ENCODE measurements at regions not wholly inside any gene's neighbourhood (a gene's known extent, or its start where the extent isn't known, plus 50 kb on each side); places are given as distances from the start of the nearest gene placed in this dataset.

GRCh38 chr21:38968887-38969543 lies 163.3 kb downstream of the ETS2 start:
- no peak for TF ChIP-seq CTCF (IDR thresholded peaks at IDR 0.05; ENCODE audit: borderline replicate concordance, insufficient read depth, low read depth, low read length)
- no peak overlapping the region for H3K4me3 ChIP-seq (ENCODE audit: low read depth, low read length)

DNA sequence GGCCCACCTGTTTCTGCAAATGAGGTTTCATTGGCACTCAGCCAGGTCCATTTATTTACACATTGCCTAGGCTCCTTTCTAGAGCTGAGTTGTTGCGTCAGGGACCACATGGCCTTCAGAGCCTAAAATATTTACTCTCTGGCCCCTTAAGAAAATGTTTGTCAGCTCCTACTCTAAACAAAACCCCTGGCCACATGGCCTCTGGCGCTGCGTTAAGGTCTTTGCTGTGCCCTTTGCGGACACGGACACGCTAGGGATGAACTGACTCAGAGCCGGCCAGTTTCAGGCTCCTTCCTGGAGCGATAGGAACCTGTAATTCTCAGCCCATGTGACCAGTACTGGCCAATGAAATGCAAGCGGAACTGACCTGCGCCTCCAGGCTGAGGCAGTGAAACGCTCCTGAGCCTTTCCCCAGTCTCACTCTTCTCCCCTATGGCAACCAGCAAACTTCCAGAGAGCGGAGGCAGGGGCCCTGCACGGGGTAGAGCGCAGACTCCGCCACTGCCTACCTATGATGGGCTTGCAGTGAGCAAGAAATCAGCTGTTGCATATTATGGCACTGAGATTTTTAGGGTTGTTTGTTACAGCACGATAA lies 160.3 kb downstream of the ETS2 start:
- H3K4me3 ChIP-seq (ENCODE audit: low read depth, low read length): no peak overlapping the region
- no peak for TF ChIP-seq CTCF (IDR thresholded peaks at IDR 0.05; ENCODE audit: borderline replicate concordance, insufficient read depth, low read depth, low read length)

DNA sequence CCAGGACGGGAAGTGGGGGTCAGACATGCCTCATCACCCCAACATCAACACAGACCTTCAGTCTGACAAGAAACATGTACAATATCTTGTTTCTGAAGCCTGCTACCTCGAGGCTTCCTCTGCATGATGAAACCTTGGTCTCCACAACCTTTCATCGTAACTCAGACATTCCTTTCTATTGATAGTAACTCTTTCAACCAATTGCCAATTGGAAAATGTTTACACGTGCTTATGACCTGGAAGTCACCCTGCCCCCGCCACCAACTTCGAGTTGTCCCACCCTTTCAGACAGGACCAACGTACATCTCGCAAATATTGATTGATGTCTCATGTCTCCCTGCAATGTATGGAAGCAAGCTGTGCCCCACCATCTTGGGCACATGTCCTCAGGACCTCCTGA lies 159.5 kb downstream of the ETS2 start:
- no peak for TF ChIP-seq CTCF (IDR thresholded peaks at IDR 0.05; ENCODE audit: borderline replicate concordance, insufficient read depth, low read depth, low read length)
- H3K4me3 ChIP-seq (ENCODE audit: low read depth, low read length): no peak overlapping the region

DNA sequence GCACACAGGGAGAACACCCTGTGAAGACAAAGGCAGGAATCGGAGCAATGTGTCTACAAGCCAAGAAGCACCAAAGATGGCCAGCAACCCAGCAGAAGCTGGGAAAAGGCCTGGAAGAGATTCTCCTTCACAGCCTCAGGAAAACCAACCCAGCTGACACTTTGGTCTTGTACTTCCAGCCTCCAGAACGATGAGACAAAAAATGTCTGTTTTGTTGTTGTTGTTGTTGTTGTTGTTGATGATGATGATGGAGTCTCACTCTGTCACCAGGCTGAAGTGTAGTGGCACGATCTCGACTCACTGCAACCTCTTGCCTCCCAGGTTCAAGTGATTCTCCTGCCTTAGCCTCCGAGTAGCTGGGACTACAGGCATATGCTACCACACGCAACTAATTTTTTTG lies 157.3 kb downstream of the ETS2 start:
- TF ChIP-seq CTCF (IDR thresholded peaks at IDR 0.05; ENCODE audit: borderline replicate concordance, insufficient read depth, low read depth, low read length): no peak
- no peak overlapping the region for H3K4me3 ChIP-seq (ENCODE audit: low read depth, low read length)

- no peak overlapping the region for H3K4me3 ChIP-seq (ENCODE audit: low read depth, low read length)
- no peak for TF ChIP-seq CTCF (IDR thresholded peaks at IDR 0.05; ENCODE audit: borderline replicate concordance, insufficient read depth, low read depth, low read length)
Measured at GRCh38 chr21:38960251-38960650, 154.5 kb downstream of the ETS2 start.

DNA sequence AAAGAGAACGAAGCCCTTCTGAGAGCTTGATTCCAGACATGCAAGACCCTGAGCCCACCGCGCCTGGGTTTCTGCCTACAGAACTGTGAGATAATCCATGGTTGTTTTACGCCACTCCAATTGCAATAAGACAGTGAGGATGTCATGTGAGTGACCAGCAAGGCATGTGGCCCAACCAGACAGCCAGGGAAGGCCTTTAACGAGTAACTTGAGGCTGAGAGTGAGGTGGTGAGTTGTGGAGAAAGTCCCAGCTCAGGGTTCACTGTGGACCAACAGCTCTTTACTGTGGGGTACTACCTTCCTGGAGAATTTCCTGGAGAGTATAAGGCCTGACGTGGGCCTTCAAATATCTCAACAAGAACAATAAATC lies 153.9 kb downstream of the ETS2 start:
- H3K4me3 ChIP-seq (ENCODE audit: low read depth, low read length): no peak overlapping the region

More for the DNA sequence above, 153.9 kb downstream of the ETS2 start:
- no peak for TF ChIP-seq CTCF (IDR thresholded peaks at IDR 0.05; ENCODE audit: borderline replicate concordance, insufficient read depth, low read depth, low read length)

Data from GM12875 (cell line).